GM19467 (cell line): ENCODE measurements at regions not wholly inside any gene's neighbourhood (a gene's known extent, or its start where the extent isn't known, plus 50 kb on each side); places are given as distances from the start of the nearest gene placed in this dataset.
"Not testable (repeated sequence)": the region's sequence is repeated elsewhere in the genome, so short reads cannot be mapped to it uniquely, and the experiment has no call there.

ENCODE experiments used
- ATAC-seq: cut with Tn5 transposase; IDR thresholded peaks from one replicate; pipeline ENCODE4 v1.9.1; 2021; ENCODE audit warnings: mild to moderate bottlenecking, moderate library complexity; ENCODE audit not compliant: unreplicated experiment

- no peak for ATAC-seq
These were observed 617.8 kb downstream of the TRIB2 start for GRCh38 chr2:13334545-13334944.

- ATAC-seq: no peak
These were observed 619.3 kb downstream of the TRIB2 start for GRCh38 chr2:13335862-13336535.

- ATAC-seq: no peak
These were observed 634.3 kb downstream of the TRIB2 start for GRCh38 chr2:13351068-13351467.

GRCh38 chr2:13353083-13353482 lies 636.3 kb downstream of the TRIB2 start:
- ATAC-seq: no peak

GRCh38 chr2:13354031-13354430 lies 637.3 kb downstream of the TRIB2 start:
- no peak for ATAC-seq

GRCh38 chr2:13381928-13382327 lies 665.2 kb downstream of the TRIB2 start:
- not testable (repeated sequence) for ATAC-seq

- ATAC-seq: not testable (repeated sequence)
These were observed 672.4 kb downstream of the TRIB2 start for GRCh38 chr2:13389172-13389571.

- no peak for ATAC-seq
These were observed 673.9 kb downstream of the TRIB2 start for GRCh38 chr2:13390676-13391075.

GRCh38 chr2:13401312-13401711 lies 684.6 kb downstream of the TRIB2 start:
- no peak for ATAC-seq

GRCh38 chr2:13413989-13414388 lies 697.3 kb downstream of the TRIB2 start:
- ATAC-seq: no peak

- ATAC-seq: no peak
These were observed 698.2 kb downstream of the TRIB2 start for GRCh38 chr2:13414897-13415296.

GRCh38 chr2:13433954-13434353 lies 717.2 kb downstream of the TRIB2 start:
- no peak for ATAC-seq

GRCh38 chr2:13443554-13444261 lies 727.0 kb downstream of the TRIB2 start:
- ATAC-seq: not testable (repeated sequence)

- no peak for ATAC-seq
These were observed 745.7 kb downstream of the TRIB2 start for GRCh38 chr2:13462464-13462863.

GRCh38 chr2:13466076-13466475 lies 749.3 kb downstream of the TRIB2 start:
- ATAC-seq: no peak

- no peak for ATAC-seq
These were observed 757.8 kb downstream of the TRIB2 start for GRCh38 chr2:13474538-13474937.

GRCh38 chr2:13480057-13480456 lies 763.3 kb downstream of the TRIB2 start:
- peak; percentile 65 for ATAC-seq

- no peak for ATAC-seq
These were observed 764.5 kb downstream of the TRIB2 start for GRCh38 chr2:13481201-13481600.

GRCh38 chr2:13485256-13485655 lies 768.5 kb downstream of the TRIB2 start:
- ATAC-seq: no peak

- ATAC-seq: no peak
These were observed 772.2 kb downstream of the TRIB2 start for GRCh38 chr2:13488965-13489364.

- no peak for ATAC-seq
These were observed 775.5 kb downstream of the TRIB2 start for GRCh38 chr2:13492262-13492661.

GRCh38 chr2:13495051-13495450 lies 778.3 kb downstream of the TRIB2 start:
- no peak for ATAC-seq

GRCh38 chr2:13504808-13505207 lies 788.1 kb downstream of the TRIB2 start:
- ATAC-seq: no peak
